Loucy (cell line): ENCODE measurements at regions not wholly inside any gene's neighbourhood (a gene's known extent, or its start where the extent isn't known, plus 50 kb on each side); places are given as distances from the start of the nearest gene placed in this dataset.
"Not testable (repeated sequence)": the region's sequence is repeated elsewhere in the genome, so short reads cannot be mapped to it uniquely, and the experiment has no call there.

Experiments used
- H2AFZ ChIP-seq: fragments of 200-600 bp; sonication (generic); 2 replicates; pipeline ENCODE4 v1.6.0; 2016; ENCODE audit warnings: antibody characterized with exemption, mild to moderate bottlenecking, low read length, moderate library complexity
- H3F3A ChIP-seq: fragments of 200-600 bp; 2 replicates; pipeline ENCODE4 v1.6.0; 2016; ENCODE audit warnings: antibody characterized with exemption, low read depth, mild to moderate bottlenecking
- H3K27me3 ChIP-seq: fragments of 200-600 bp; sonication (generic); 2 replicates; pipeline ENCODE4 v1.6.1; 2014; ENCODE audit warnings: low read length, mild to moderate bottlenecking; ENCODE audit not compliant: insufficient read depth, poor library complexity, severe bottlenecking
- H3K36me3 ChIP-seq: fragments of 200-600 bp; sonication (generic); 2 replicates; pipeline ENCODE4 v1.6.1; 2016; ENCODE audit warnings: low read length; ENCODE audit not compliant: insufficient read depth
- H3K4me1 ChIP-seq: fragments of 200-600 bp; sonication (generic); 2 replicates; pipeline ENCODE4 v1.5.1; 2014; ENCODE audit warnings: low read length, mild to moderate bottlenecking; ENCODE audit not compliant: insufficient read depth, poor library complexity, severe bottlenecking
- H3K4me2 ChIP-seq: fragments of 200-600 bp; sonication (generic); 2 replicates; pipeline ENCODE4 v1.6.0; 2014; ENCODE audit warnings: antibody characterized with exemption, low read length, low read depth, mild to moderate bottlenecking; ENCODE audit not compliant: poor library complexity, severe bottlenecking
- H3K4me3 ChIP-seq: fragments of 200-600 bp; sonication (generic); 2 replicates; pipeline ENCODE4 v1.5.1; 2014; ENCODE audit warnings: low read length, mild to moderate bottlenecking, mixed read lengths; ENCODE audit not compliant: poor library complexity, severe bottlenecking
- H3K79me2 ChIP-seq: fragments of 200-600 bp; sonication (generic); 2 replicates; pipeline ENCODE4 v1.6.1; 2014; ENCODE audit warnings: low read length; ENCODE audit not compliant: insufficient read depth
- H3K9ac ChIP-seq: fragments of 200-600 bp; sonication (generic); 2 replicates; pipeline ENCODE4 v1.6.0; 2014; ENCODE audit warnings: mild to moderate bottlenecking, low read depth, low read length, moderate library complexity; ENCODE audit not compliant: poor library complexity, severe bottlenecking
- H3K9me2 ChIP-seq: fragments of 200-600 bp; sonication (generic); replicated peaks from 2 replicates; pipeline ENCODE4 v1.6.1; 2016; ENCODE audit warnings: low read depth, low read length, mixed read lengths
- H3K9me3 ChIP-seq: fragments of 200-600 bp; sonication (generic); 2 replicates; pipeline ENCODE4 v1.6.1; 2014; ENCODE audit warnings: mild to moderate bottlenecking, antibody characterized with exemption, low read length, low read depth; ENCODE audit not compliant: insufficient read depth
- H4K20me1 ChIP-seq: fragments of 200-600 bp; sonication (generic); 2 replicates; pipeline ENCODE4 v1.6.0; 2014; ENCODE audit warnings: antibody characterized with exemption, low read length, mild to moderate bottlenecking; ENCODE audit not compliant: insufficient read depth, poor library complexity, severe bottlenecking
- EZH2phosphoT487 ChIP-seq: fragments of 200-600 bp; IDR thresholded peaks from 2 replicates; pipeline ENCODE4 v1.6.1; 2018; ENCODE audit warnings: antibody characterized with exemption, mild to moderate bottlenecking, moderate library complexity, borderline replicate concordance
- TF ChIP-seq, protein P1 (sequence below): fragments of 200-600 bp; sonication (generic); conservative IDR thresholded peaks from 2 replicates; pipeline ENCODE4 v1.5.1; 2014; ENCODE audit warnings: mild to moderate bottlenecking, antibody characterized with exemption, low read length

- Histone ChIP-seq H3K9ac (no peak overlapping the region), H3K27me3 (no peaks in the 10 kb centered on the region), H3K36me3 (no peaks in the 10 kb centered on the region), H3K4me1 (no peaks in the 10 kb centered on the region), H3K9me3 (no peaks in the 10 kb centered on the region), H3K79me2 (no peaks in the 10 kb centered on the region), H3K4me3 (no peak overlapping the region), H2AFZ (no peak overlapping the region), H3K4me2 (no peak overlapping the region), H3F3A (no peaks in the 10 kb centered on the region), H4K20me1 (no peaks in the 10 kb centered on the region), H3K9me2 (no peaks in the 10 kb centered on the region)
- TF ChIP-seq, protein P1, sequence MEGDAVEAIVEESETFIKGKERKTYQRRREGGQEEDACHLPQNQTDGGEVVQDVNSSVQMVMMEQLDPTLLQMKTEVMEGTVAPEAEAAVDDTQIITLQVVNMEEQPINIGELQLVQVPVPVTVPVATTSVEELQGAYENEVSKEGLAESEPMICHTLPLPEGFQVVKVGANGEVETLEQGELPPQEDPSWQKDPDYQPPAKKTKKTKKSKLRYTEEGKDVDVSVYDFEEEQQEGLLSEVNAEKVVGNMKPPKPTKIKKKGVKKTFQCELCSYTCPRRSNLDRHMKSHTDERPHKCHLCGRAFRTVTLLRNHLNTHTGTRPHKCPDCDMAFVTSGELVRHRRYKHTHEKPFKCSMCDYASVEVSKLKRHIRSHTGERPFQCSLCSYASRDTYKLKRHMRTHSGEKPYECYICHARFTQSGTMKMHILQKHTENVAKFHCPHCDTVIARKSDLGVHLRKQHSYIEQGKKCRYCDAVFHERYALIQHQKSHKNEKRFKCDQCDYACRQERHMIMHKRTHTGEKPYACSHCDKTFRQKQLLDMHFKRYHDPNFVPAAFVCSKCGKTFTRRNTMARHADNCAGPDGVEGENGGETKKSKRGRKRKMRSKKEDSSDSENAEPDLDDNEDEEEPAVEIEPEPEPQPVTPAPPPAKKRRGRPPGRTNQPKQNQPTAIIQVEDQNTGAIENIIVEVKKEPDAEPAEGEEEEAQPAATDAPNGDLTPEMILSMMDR, result no peak
- TF ChIP-seq EZH2phosphoT487, result no peak
Observed at GRCh38 chr5:98004463-98004862, 769.0 kb upstream of the RGMB start.

DNA sequence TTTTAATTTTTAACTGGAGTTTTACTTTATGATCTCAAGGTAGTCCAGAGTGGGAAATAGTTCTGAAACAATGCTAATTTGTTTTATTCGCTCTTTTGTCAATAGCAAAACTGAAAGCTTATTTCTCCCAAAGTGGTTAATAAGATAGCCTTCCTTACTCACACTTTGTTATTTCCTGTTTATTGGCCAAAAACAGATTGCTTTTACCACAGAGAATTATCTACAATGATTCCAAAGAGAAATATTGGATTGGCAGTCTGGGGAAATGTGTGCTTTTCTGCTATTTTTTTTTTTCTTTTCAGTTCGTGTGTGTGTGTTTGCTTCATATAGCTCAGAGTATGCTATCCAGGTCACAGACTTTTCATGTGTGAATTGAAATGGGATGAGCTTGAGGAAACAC is 756.7 kb upstream of the RGMB start:
- H3K4me1 ChIP-seq, result no peaks in the 10 kb centered on the region
- no peak overlapping the region for H3K4me2 ChIP-seq
- no peaks in the 10 kb centered on the region for H3K9me2 ChIP-seq
- H3K79me2 ChIP-seq, result no peaks in the 10 kb centered on the region
- H3K4me3 ChIP-seq, result no peak overlapping the region
- no peaks in the 10 kb centered on the region for H3K9me3 ChIP-seq
- H3K36me3 ChIP-seq, result no peaks in the 10 kb centered on the region
- no peak overlapping the region for H2AFZ ChIP-seq
- no peaks in the 10 kb centered on the region for H3F3A ChIP-seq
- H3K9ac ChIP-seq, result no peak overlapping the region
- TF ChIP-seq EZH2phosphoT487, result no peak
- TF ChIP-seq, protein P1, result no peak
- no peaks in the 10 kb centered on the region for H4K20me1 ChIP-seq
- H3K27me3 ChIP-seq, result no peaks in the 10 kb centered on the region

DNA sequence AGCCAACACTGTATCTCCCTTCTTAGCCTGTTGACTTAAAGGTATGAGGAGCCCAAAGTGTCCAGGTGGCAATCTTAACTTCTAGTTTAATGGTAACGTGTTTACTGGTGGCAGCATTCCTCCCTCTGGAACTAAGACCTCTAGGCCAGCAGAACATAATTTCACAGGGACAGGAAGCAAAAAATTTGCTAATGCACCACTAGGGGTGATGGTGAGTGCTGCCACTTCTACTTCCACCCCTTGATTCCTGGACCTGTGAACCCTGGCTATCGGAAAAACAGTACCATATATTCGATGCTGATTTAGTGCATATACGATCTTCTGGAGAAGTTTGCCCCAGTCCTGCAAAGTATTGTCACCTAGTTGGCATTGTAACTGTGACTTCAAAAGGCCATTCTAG is 743.2 kb upstream of the RGMB start:
- H3K9ac ChIP-seq, H3K4me3 ChIP-seq, H4K20me1 ChIP-seq: not testable (repeated sequence)

GRCh38 chr5:98031036-98031435 is 742.4 kb upstream of the RGMB start:
- not testable (repeated sequence) for H3K4me3 ChIP-seq, H3K9me3 ChIP-seq, H3K79me2 ChIP-seq, H3K36me3 ChIP-seq, H4K20me1 ChIP-seq, H3K9ac ChIP-seq, H3K9me2 ChIP-seq, H2AFZ ChIP-seq, H3K27me3 ChIP-seq, H3F3A ChIP-seq, H3K4me1 ChIP-seq, H3K4me2 ChIP-seq

More for the DNA sequence above, 743.2 kb upstream of the RGMB start:
- not testable (repeated sequence) for H2AFZ ChIP-seq, H3K9me2 ChIP-seq, H3K27me3 ChIP-seq, H3K79me2 ChIP-seq, H3K36me3 ChIP-seq, H3K4me1 ChIP-seq, H3K9me3 ChIP-seq, H3F3A ChIP-seq, H3K4me2 ChIP-seq
